Left lobe of liver (tissue), 2 donors: ENCODE measurements at regions not wholly inside any gene's neighbourhood (a gene's known extent, or its start where the extent isn't known, plus 50 kb on each side); places are given as distances from the start of the nearest gene placed in this dataset.
"Not testable (repeated sequence)": the region's sequence is repeated elsewhere in the genome, so short reads cannot be mapped to it uniquely, and the experiment has no call there.

ENCODE experiments used
- ATAC-seq: fragments of 200-7000 bp; cut with Tn5 transposase; one replicate; pipeline ENCODE4 v1.9.1; 2020; ENCODE audit warnings: mild to moderate bottlenecking, moderate library complexity
- DNase-seq: peaks from one replicate; pipeline ENCODE4 v3.0.0-alpha.2; 2020; ENCODE audit warnings: low spot score
- donor health status: DM: no; HTN: no; CAD: no; lungs with moderate emphysema.
- donor health status: DM: no; HTN: yes; CAD: no.

DNA sequence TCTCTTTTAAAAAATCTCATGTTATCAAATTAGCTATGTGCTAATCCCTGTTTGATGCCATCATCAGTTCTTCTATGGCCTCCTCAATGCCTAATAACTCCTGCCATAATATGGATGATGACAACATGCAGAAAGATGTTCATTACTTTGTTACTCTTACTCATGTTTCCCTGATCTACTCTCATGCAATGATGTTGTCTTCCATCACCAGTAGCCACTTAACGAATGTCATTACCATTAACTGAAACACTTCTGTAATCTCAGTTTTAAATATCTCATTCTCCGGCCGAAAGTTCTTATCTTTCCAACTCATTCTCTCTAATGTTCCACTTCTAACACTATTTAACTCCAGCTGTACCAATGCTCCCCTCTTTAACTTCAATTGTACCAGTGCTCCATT, 1187.7 kb downstream of the OTOL1 start:
- ATAC-seq (no peak), DNase-seq (no peak)

DNA sequence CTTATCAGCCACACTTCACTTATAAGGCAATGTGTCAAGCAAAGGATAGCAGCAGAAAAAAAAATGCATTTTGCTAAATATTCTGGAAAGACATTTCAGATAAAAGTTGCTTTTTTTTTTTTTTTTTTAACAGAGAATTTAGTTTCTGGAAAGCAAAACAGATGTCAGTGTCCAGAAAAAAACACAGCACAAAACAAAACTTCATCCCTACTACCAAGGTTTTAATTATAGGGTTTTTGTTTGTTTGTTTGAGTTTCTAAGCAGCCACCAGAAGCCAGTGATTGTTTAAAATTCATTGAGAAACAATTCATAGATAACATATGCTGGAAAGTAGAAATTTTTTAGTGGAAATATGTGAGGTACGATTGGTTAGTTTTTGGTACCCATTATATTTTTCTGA, 1202.7 kb downstream of the OTOL1 start:
- ATAC-seq (no peak), DNase-seq (no peak)

DNA sequence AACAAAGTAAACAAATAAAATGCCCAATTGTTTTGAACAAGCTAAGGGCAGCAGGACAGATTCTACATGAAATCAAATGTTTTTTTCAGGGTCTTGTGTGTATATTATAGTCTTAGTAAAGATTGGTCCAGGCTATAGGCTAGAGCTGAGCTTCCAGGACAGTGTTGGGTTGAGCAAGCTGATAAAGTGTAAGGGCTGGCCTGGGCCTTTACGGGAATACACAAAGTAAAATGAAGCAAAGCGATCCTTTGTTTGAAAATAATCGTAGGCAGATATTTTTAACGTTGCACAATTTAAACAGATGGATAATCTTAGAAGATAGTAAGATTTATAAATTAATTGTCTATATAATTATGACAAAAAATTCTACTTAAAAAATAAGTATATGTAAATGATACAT, 1204.6 kb downstream of the OTOL1 start:
- no peak for ATAC-seq
- no peak for DNase-seq

DNA sequence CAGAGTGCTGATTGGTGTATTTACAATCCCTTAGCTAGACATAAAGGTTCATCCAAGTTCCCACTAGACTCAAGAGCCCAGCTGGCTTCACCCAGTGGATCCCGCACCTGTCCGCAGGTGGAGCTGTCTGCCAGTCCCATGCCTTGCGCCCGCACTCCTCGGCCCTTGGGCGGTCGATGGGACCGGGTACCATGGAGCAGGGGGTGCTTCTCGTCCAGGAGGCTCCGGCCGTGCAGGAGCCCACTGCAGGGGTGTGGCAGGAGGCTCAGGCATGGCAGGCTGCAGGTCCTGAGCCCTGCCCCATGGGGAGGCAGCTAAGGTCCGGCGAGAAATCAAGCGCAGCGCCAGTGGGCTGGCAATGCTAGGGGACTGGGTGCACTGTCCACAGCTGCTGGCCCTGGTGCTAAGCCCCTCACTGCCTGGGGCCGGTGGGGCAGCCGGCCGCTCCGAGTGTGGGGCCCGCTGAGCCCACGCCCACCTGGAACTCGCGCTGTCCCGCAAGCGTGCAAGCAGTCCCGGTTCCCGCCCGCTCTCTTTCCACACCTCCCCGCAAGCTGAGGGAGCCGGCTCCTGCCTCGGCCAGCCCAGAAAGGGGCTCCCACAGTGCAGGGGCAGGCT, 1206.3 kb downstream of the OTOL1 start:
- ATAC-seq: no peak

GRCh38 chr3:162704238-162704637, 1207.6 kb downstream of the OTOL1 start:
- no peak for ATAC-seq
- no peak for DNase-seq

More for the DNA sequence above, 1206.3 kb downstream of the OTOL1 start:
- no peak for DNase-seq

GRCh38 chr3:162704799-162705385, 1208.3 kb downstream of the OTOL1 start:
- ATAC-seq (no peak), DNase-seq (no peak)

DNA sequence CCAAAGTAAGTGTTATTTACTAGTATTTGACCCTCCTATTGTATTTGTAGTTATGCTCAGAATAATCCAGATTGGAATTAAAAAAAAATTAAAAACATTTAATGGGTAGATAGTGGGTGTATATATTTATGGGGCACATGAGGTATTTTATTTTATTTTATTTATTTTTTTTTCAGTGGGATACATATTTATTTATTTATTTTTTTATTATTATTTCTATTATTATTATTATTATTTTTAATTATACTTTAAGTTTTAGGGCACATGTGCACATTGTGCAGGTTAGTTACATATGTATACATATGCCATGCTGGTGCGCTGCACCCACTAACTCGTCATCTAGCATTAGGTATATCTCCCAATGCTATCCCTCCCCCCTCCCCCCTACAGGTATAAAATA, 1211.8 kb downstream of the OTOL1 start:
- not testable (repeated sequence) for ATAC-seq, DNase-seq

DNA sequence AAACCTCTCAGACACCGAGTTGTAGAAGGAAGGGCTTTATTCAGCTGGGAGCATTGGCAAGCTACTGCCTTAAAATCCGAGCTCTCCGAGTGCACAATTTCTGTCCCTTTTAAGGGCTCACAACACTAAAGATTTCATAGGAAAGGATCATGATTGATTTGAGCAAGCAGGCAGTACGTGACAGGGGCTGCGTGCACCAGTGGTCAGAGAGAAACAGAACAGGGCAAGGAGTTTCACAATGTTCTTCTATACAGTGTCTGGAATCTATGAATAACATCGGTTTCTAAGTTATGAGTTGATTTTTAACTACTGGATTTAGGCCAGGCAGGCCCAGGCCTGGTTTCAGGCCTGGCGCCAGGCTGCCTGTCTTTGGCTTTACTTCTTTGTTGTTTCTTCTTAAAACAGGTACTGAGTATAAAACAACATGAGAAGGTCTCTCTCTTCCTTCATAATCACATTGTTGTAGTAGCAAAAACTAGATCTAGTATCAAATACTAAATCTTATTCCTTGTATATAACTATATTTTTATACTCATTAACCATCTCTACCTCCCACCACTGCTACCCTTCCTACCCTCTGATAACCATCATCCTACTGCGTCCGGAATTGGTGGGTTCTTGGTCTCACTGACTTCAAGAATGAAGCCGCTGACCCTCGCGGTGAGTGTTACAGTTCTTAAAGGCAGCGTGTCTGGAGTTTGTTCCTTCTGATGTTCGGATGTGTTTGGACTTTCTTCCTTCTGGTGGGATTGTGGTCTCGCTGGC, 1212.5 kb downstream of the OTOL1 start:
- not testable (repeated sequence) for ATAC-seq, DNase-seq

- ATAC-seq (no peak), DNase-seq (no peak)
Measured at GRCh38 chr3:162710332-162711112, 1213.9 kb downstream of the OTOL1 start.

DNA sequence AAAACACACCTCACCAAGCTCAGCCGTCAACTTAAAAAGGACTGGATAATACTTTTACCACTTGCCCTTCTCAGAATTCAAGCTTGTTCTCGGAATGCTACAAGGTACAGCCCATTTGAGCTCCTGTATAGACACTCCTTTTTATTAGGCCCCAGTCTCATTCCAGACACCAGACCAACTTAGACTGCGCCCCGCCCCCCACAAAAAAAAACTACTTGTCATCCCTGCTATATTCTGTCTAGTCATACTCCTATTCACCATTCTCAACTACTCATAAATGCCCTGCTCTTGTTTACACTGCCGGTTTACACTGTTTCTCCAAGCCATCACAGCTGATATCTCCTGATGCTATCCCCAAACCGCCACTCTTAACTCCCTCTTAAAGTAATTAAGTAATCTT, 1220.5 kb downstream of the OTOL1 start:
- not testable (repeated sequence) for ATAC-seq, DNase-seq

GRCh38 chr3:162718697-162719096, 1222.1 kb downstream of the OTOL1 start:
- DNase-seq: no peak
- no peak for ATAC-seq

- DNase-seq (no peak), ATAC-seq (no peak)
Measured at GRCh38 chr3:162719684-162720341, 1223.2 kb downstream of the OTOL1 start.

DNA sequence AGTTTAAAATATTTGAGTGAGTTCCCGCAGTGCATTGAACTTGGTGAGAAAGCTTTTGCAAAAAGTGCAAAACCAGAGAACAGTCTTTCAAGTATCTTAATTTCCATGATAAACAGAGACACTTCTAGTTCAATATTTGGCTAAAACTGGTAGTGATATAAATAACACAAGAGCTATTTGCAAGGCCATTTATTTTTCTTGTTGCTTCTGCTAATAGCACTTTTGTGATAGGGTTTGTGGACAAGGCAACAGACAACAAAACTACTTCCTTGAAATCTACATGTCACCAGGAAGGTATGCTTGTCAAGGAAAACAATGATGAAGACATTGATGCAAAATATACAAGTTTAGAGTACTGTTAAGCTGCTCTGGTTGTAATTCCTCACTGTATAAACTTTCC, 1225.1 kb downstream of the OTOL1 start:
- no peak for ATAC-seq

GRCh38 chr3:162722337-162722736, 1225.7 kb downstream of the OTOL1 start:
- no peak for ATAC-seq
- DNase-seq: no peak

More for the DNA sequence above, 1225.1 kb downstream of the OTOL1 start:
- DNase-seq: no peak

- not testable (repeated sequence) for DNase-seq, ATAC-seq
Measured at GRCh38 chr3:162722796-162723195, 1226.2 kb downstream of the OTOL1 start.

- DNase-seq (no peak), ATAC-seq (no peak)
Measured at GRCh38 chr3:162729686-162730085, 1233.1 kb downstream of the OTOL1 start.

- ATAC-seq, DNase-seq: not testable (repeated sequence)
Measured at GRCh38 chr3:162731961-162732360, 1235.4 kb downstream of the OTOL1 start.

DNA sequence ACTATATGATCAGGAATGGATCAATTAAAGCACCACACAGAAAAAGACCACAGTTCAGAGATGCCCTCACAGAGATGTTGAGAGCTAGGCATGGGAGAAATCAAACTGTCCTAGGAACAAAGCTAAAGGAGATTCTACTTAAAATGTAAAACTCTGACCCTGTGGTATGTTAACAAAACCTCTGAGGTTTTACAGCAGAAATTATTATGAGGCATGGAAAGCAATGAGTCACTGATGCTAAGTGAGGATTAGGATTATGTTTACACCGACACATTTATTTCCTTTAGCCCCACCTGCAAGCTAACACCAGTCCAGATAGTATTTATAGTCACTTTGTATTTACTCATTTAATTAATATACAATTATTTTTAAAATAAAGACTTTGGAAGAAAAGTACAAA, 1242.2 kb downstream of the OTOL1 start:
- no peak for DNase-seq
- no peak for ATAC-seq

DNA sequence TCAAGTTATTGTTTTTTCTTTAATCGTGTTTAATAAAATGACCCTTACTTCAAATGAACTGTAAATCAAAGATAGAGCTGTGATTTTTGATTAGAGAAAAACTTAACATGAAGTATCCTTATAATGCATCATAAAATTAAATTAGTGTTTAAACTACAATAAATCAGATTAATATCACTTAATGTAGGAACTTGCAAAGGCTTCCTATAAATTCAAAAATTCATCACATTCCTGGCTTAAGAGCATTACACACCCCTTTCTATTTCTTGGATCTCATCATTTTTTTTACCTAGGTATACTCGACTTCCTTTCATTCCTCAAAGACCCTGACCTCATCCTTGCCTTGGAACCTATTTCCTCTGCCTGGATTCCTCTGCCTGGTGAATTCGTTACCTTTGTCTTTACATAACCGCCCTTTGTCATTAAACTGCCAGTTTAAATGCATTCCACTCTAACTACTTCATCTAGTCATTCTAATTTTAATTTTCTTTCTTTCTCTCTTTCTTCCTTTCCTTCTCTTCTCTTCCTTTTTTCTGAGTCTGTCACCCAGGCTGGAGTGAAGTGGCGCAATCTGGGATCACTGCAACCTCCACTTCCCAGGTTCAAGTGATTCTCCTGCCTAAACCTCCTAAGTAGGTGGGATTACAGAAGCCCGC, 1244.5 kb downstream of the OTOL1 start:
- DNase-seq: no peak
- ATAC-seq: no peak

DNA sequence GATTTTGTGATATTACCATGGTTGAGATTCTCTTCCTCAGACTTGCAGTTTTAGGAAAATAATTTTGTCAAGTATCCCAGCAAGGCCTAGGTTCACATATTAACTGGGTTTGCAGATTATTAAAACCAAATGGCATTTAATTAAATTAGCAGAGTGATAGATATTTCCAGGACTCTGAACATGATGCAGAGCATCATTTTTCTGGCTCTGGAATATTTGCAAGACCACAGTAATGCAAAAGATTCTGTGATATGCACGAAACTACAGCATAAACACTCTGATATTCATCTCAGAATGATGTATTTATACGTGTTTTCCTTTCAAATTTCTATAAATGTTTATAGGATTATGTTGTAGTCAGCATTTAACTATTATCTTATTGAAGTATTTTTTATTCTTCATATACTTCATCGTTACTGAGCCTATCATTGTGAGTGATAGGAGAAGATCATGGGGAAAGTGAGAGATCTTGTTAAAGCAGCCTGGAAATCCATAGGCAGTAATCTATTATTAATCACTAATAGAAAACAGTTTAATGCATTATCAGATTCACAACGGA, 1245.6 kb downstream of the OTOL1 start:
- ATAC-seq (no peak), DNase-seq (no peak)
